Glutamatergic neuron (in vitro differentiated cells): ENCODE measurements at regions not wholly inside any gene's neighbourhood (a gene's known extent, or its start where the extent isn't known, plus 50 kb on each side); places are given as distances from the start of the nearest gene placed in this dataset.

ENCODE experiments used
- DNase-seq: peaks from one replicate; pipeline ENCODE4 v3.0.0; 2022
- H3K27ac Mint-ChIP-seq: one replicate; pipeline ENCODE4 v1.8.0; 2020; ENCODE audit warnings: mild to moderate bottlenecking, mixed read lengths, inconsistent platforms; ENCODE audit not compliant: unreplicated experiment
- H3K27me3 Mint-ChIP-seq: one replicate; pipeline ENCODE4 v1.8.0; 2020; ENCODE audit warnings: mild to moderate bottlenecking, moderate library complexity, mixed read lengths, inconsistent platforms; ENCODE audit not compliant: unreplicated experiment
- H3K36me3 Mint-ChIP-seq: one replicate; pipeline ENCODE4 v1.8.0; 2020; ENCODE audit warnings: mild to moderate bottlenecking, mixed read lengths, inconsistent platforms; ENCODE audit not compliant: unreplicated experiment
- H3K4me1 Mint-ChIP-seq: one replicate; pipeline ENCODE4 v1.8.0; 2020; ENCODE audit warnings: mild to moderate bottlenecking, low read depth, mixed read lengths, inconsistent platforms; ENCODE audit not compliant: unreplicated experiment
- H3K4me3 Mint-ChIP-seq: one replicate; pipeline ENCODE4 v1.8.0; 2020; ENCODE audit warnings: mild to moderate bottlenecking, mixed read lengths, inconsistent platforms; ENCODE audit not compliant: unreplicated experiment
- H3K9me3 Mint-ChIP-seq: one replicate; pipeline ENCODE4 v1.8.0; 2020; ENCODE audit warnings: mild to moderate bottlenecking, moderate library complexity, mixed read lengths, inconsistent platforms; ENCODE audit not compliant: unreplicated experiment
- CTCF ChIP-seq: fragments of 200-600 bp; sonication (generic); IDR thresholded peaks from one replicate; pipeline ENCODE4 v1.5.0; 2021; ENCODE audit not compliant: partially characterized antibody, unreplicated experiment

GRCh38 chr5:87853541-87853940, 415.1 kb downstream of the TMEM161B start:
- no peak for TF ChIP-seq CTCF
- Mint-ChIP-seq H3K4me1 (no peaks in the 10 kb centered on the region), H3K9me3 (no peaks in the 10 kb centered on the region), H3K36me3 (no peaks in the 10 kb centered on the region), H3K27me3 (no peaks in the 10 kb centered on the region), H3K27ac (no peak overlapping the region), H3K4me3 (no peak overlapping the region)
- no peak for DNase-seq

GRCh38 chr5:87851603-87852002, 417.0 kb downstream of the TMEM161B start:
- no peak overlapping the region for H3K4me3 Mint-ChIP-seq
- no peaks in the 10 kb centered on the region for H3K27me3 Mint-ChIP-seq
- no peaks in the 10 kb centered on the region for H3K9me3 Mint-ChIP-seq
- no peak for DNase-seq
- no peaks in the 10 kb centered on the region for H3K36me3 Mint-ChIP-seq
- no peak overlapping the region for H3K27ac Mint-ChIP-seq
- no peak for TF ChIP-seq CTCF
- no peaks in the 10 kb centered on the region for H3K4me1 Mint-ChIP-seq

GRCh38 chr5:87850843-87851242, 417.8 kb downstream of the TMEM161B start:
- no peaks in the 10 kb centered on the region for H3K36me3 Mint-ChIP-seq
- no peak for TF ChIP-seq CTCF
- no peak overlapping the region for H3K27ac Mint-ChIP-seq
- no peaks in the 10 kb centered on the region for H3K4me1 Mint-ChIP-seq
- H3K4me3 Mint-ChIP-seq: no peak overlapping the region
- no peak for DNase-seq
- H3K27me3 Mint-ChIP-seq: no peaks in the 10 kb centered on the region
- H3K9me3 Mint-ChIP-seq: no peaks in the 10 kb centered on the region

GRCh38 chr5:87845734-87846133, 422.9 kb downstream of the TMEM161B start:
- Mint-ChIP-seq H3K9me3 (peaks cover 2% of the 10 kb centered on the region), H3K4me3 (no peak overlapping the region), H3K36me3 (no peaks in the 10 kb centered on the region), H3K4me1 (no peaks in the 10 kb centered on the region), H3K27me3 (no peaks in the 10 kb centered on the region), H3K27ac (no peak overlapping the region)
- no peak for TF ChIP-seq CTCF
- DNase-seq: no peak

- no peak overlapping the region for H3K4me3 Mint-ChIP-seq
- no peaks in the 10 kb centered on the region for H3K27me3 Mint-ChIP-seq
- no peak for TF ChIP-seq CTCF
- no peaks in the 10 kb centered on the region for H3K36me3 Mint-ChIP-seq
- peaks cover 4% of the 10 kb centered on the region for H3K9me3 Mint-ChIP-seq
- no peak for DNase-seq
- H3K27ac Mint-ChIP-seq: no peak overlapping the region
- H3K4me1 Mint-ChIP-seq: no peaks in the 10 kb centered on the region
These were observed 423.8 kb downstream of the TMEM161B start for GRCh38 chr5:87844866-87845265.
